ENCODE measurements at regions not wholly inside any gene's neighbourhood (a gene's known extent, or its start where the extent isn't known, plus 50 kb on each side); places are given as distances from the start of the nearest gene placed in this dataset.
"Not testable (repeated sequence)": the region's sequence is repeated elsewhere in the genome, so short reads cannot be mapped to it uniquely, and the experiment has no call there.

DNA sequence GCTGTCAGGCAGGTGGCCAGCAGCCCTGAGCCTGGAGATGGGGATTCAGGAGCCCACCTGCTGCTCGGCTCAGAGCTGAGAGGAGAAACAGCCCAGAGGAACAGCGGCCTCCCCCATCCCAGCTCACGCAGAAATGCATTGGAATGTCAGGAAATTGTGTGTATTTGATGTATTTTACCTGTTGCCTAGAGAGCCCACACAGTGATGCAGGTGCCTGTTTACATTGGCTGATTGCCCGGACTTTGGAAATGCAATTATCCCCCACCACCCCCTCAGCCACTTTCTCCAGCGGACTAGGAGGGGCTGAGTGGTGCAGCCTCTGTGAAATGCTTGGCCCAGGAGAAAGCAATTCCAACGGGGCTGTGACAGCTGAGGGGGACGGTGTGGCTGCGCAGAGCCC, 281.7 kb upstream of the SFSWAP start:
- H3K27ac ChIP-seq (ENCODE audit: low read length); H3K9me2 ChIP-seq (ENCODE audit: insufficient read depth, low read length); H3K9me3 ChIP-seq (ENCODE audit: low read length); H4K20me1 ChIP-seq (ENCODE audit: insufficient read depth); H3K9ac ChIP-seq (ENCODE audit: low read length); H3K4me2 ChIP-seq (ENCODE audit: low read length); H3K79me2 ChIP-seq (replicated peaks; ENCODE audit: insufficient read depth, low read length); H3F3A ChIP-seq (ENCODE audit: insufficient read depth, low read length, poor library complexity, severe bottlenecking); H3K36me3 ChIP-seq (ENCODE audit: insufficient read depth, low read length); H3K4me3 ChIP-seq (ENCODE audit: low read length); H2AFZ ChIP-seq (ENCODE audit: low read depth, low read length); H3K27me3 ChIP-seq (ENCODE audit: insufficient read depth, low read depth, low read length): not testable (repeated sequence)

DNA sequence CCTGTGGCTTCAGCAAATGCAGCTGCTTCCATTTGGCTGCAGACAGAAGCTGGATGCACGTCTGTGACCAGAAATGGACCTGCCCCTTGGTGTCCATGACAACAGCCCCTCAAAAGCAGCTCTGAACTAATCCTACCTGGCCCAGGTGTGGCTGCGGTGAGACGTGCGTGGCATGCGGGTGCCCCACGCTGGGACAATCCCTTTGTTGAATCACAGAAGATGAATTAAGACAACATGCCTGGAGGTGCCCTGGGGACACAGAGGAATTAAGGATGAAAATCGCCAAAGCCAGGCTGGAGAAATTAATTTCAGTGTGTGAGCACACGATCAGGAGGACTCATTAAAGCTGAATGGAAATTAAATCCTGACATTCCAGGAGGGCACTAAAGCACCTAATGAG, 281.2 kb upstream of the SFSWAP start:
- Histone ChIP-seq H3K9ac (ENCODE audit: low read length) (peak overlapping the region; percentile 34), H3K4me3 (ENCODE audit: low read length) (peak overlapping the region; percentile 24), H3K27ac (ENCODE audit: low read length) (peak overlapping the region; percentile 86)
- not testable (repeated sequence) for H3F3A ChIP-seq (ENCODE audit: insufficient read depth, low read length, poor library complexity, severe bottlenecking); H3K4me2 ChIP-seq (ENCODE audit: low read length); H3K27me3 ChIP-seq (ENCODE audit: insufficient read depth, low read depth, low read length); H3K9me3 ChIP-seq (ENCODE audit: low read length); H2AFZ ChIP-seq (ENCODE audit: low read depth, low read length); H3K9me2 ChIP-seq (ENCODE audit: insufficient read depth, low read length); H4K20me1 ChIP-seq (ENCODE audit: insufficient read depth); H3K36me3 ChIP-seq (ENCODE audit: insufficient read depth, low read length); H3K79me2 ChIP-seq (replicated peaks; ENCODE audit: insufficient read depth, low read length)

DNA sequence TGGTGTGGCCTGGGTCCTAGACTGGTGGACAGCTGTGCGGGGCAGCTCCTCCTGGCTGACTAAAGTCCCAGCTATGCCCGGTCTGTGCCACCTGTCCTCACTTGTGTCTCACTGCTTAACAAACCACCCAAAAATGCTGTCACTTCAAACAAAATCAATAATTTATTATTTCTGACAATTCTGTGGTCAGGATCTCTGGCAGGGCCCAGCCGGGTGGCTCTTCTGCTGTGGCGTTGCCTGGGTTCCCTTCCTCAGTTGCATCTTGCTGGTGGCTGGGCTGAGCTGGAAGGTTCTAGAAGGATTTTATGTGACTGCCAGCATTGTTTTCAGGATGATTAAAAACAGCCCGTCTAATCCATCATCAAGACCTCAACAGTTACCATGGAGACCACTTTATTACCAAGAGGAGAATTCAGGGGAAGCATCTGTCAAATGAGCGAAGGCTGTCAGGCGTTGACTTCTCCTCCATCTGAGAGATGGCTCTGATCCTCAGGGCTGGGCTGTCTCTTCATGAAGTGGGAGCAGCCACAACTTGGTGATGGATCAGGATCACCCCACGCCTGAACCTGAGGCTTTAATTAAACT, 280.6 kb upstream of the SFSWAP start:
- Histone ChIP-seq H2AFZ (ENCODE audit: low read depth, low read length) (no peak overlapping the region), H3F3A (ENCODE audit: insufficient read depth, low read length, poor library complexity, severe bottlenecking) (no peaks in the 10 kb centered on the region), H3K79me2 (replicated peaks; ENCODE audit: insufficient read depth, low read length) (no peaks in the 10 kb centered on the region), H3K36me3 (ENCODE audit: insufficient read depth, low read length) (no peaks in the 10 kb centered on the region), H3K27ac (ENCODE audit: low read length) (peak overlapping the region; percentile 86), H3K9me3 (ENCODE audit: low read length) (no peaks in the 10 kb centered on the region), H4K20me1 (ENCODE audit: insufficient read depth) (no peaks in the 10 kb centered on the region), H3K4me2 (ENCODE audit: low read length) (no peak overlapping the region), H3K9ac (ENCODE audit: low read length) (peak overlapping the region; percentile 34), H3K27me3 (ENCODE audit: insufficient read depth, low read depth, low read length) (no peaks in the 10 kb centered on the region), H3K4me3 (ENCODE audit: low read length) (peak overlapping the region; percentile 24), H3K9me2 (ENCODE audit: insufficient read depth, low read length) (no peaks in the 10 kb centered on the region)
- TF ChIP-seq RAD21 (conservative IDR thresholded peaks at IDR 0.05), result no peak
- peak; percentile 19 for TF ChIP-seq POLR2AphosphoS5 (IDR thresholded peaks at IDR 0.05)
- TF ChIP-seq, protein P1, sequence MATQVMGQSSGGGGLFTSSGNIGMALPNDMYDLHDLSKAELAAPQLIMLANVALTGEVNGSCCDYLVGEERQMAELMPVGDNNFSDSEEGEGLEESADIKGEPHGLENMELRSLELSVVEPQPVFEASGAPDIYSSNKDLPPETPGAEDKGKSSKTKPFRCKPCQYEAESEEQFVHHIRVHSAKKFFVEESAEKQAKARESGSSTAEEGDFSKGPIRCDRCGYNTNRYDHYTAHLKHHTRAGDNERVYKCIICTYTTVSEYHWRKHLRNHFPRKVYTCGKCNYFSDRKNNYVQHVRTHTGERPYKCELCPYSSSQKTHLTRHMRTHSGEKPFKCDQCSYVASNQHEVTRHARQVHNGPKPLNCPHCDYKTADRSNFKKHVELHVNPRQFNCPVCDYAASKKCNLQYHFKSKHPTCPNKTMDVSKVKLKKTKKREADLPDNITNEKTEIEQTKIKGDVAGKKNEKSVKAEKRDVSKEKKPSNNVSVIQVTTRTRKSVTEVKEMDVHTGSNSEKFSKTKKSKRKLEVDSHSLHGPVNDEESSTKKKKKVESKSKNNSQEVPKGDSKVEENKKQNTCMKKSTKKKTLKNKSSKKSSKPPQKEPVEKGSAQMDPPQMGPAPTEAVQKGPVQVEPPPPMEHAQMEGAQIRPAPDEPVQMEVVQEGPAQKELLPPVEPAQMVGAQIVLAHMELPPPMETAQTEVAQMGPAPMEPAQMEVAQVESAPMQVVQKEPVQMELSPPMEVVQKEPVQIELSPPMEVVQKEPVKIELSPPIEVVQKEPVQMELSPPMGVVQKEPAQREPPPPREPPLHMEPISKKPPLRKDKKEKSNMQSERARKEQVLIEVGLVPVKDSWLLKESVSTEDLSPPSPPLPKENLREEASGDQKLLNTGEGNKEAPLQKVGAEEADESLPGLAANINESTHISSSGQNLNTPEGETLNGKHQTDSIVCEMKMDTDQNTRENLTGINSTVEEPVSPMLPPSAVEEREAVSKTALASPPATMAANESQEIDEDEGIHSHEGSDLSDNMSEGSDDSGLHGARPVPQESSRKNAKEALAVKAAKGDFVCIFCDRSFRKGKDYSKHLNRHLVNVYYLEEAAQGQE (IDR thresholded peaks at IDR 0.05; ENCODE audit: borderline replicate concordance), result no peak
- TF ChIP-seq MXI1 (conservative IDR thresholded peaks at IDR 0.05; ENCODE audit: poor library complexity, severe bottlenecking), result no peak
- no peak for TF ChIP-seq EZH2 (IDR thresholded peaks at IDR 0.05; ENCODE audit: borderline replicate concordance, insufficient read depth, low read length, poor library complexity, severe bottlenecking)
- peak; percentile 31 for TF ChIP-seq SMC3 (conservative IDR thresholded peaks at IDR 0.05; ENCODE audit: poor library complexity)
- no peak for TF ChIP-seq TAF1 (IDR thresholded peaks at IDR 0.05; ENCODE audit: low read depth)
- TF ChIP-seq EP300 (conservative IDR thresholded peaks at IDR 0.05; ENCODE audit: poor library complexity, severe bottlenecking), result peak; percentile 87

DNA sequence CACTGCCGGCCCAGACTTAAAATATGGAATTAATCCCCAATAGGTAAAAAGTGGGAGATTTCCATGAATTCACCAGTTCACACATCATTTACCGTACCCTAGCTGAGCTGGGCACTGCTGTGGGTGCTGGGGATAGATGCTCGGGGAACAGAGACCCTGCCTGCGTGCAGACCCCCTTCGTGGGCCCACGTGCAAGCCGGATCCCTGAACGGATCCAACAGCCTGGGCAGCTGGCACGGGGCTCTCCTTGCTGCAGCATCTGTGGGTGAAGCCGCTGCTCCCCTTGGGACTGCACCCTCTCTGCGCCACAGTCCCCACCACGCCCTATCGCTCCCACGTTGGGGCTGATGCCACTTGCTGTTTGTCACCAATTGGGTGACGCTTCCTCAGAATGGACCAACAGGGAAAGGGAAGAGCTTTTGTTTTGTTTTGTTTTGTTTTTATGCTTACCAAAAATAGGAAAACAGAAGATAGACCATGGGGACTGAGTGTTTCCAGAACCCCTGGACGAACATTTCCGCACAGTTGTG, 279.7 kb upstream of the SFSWAP start:
- H3K4me2 ChIP-seq (ENCODE audit: low read length); H3K27me3 ChIP-seq (ENCODE audit: insufficient read depth, low read depth, low read length); H3K9me3 ChIP-seq (ENCODE audit: low read length); H4K20me1 ChIP-seq (ENCODE audit: insufficient read depth); H3F3A ChIP-seq (ENCODE audit: insufficient read depth, low read length, poor library complexity, severe bottlenecking); H3K36me3 ChIP-seq (ENCODE audit: insufficient read depth, low read length); H2AFZ ChIP-seq (ENCODE audit: low read depth, low read length); H3K9me2 ChIP-seq (ENCODE audit: insufficient read depth, low read length); H3K79me2 ChIP-seq (replicated peaks; ENCODE audit: insufficient read depth, low read length): not testable (repeated sequence)
- Histone ChIP-seq H3K27ac (ENCODE audit: low read length) (peak overlapping the region; percentile 86), H3K9ac (ENCODE audit: low read length) (peak overlapping the region; percentile 21), H3K4me3 (ENCODE audit: low read length) (peak overlapping the region; percentile 24)

Measured in neural cell (in vitro differentiated cells).